Neural progenitor cell (in vitro differentiated cells): ENCODE measurements at regions not wholly inside any gene's neighbourhood (a gene's known extent, or its start where the extent isn't known, plus 50 kb on each side); places are given as distances from the start of the nearest gene placed in this dataset.

Experiments
- DNase-seq: peaks from one replicate; pipeline ENCODE4 v3.0.0-alpha.2; 2016; ENCODE audit warnings: low spot score
- H2AFZ ChIP-seq: fragments of 200-600 bp; sonication (generic); replicated peaks from 2 replicates; pipeline ENCODE4 v1.6.1; 2016; ENCODE audit warnings: antibody characterized with exemption
- H3F3A ChIP-seq: fragments of 200-600 bp; sonication (generic); 2 replicates; pipeline ENCODE4 v1.6.1; 2016; ENCODE audit warnings: antibody characterized with exemption, low read depth
- H3K27ac ChIP-seq: fragments of 200-600 bp; sonication (generic); 2 replicates; pipeline ENCODE4 v1.5.1; 2016; ENCODE audit warnings: mild to moderate bottlenecking
- H3K27me3 ChIP-seq: fragments of 200-600 bp; sonication (generic); 2 replicates; pipeline ENCODE4 v1.6.1; 2016; ENCODE audit warnings: mild to moderate bottlenecking, moderate library complexity
- H3K36me3 ChIP-seq: fragments of 200-600 bp; sonication (generic); 2 replicates; pipeline ENCODE4 v1.5.1; 2016
- H3K4me1 ChIP-seq: fragments of 200-600 bp; sonication (generic); 2 replicates; pipeline ENCODE4 v1.6.1; 2016; ENCODE audit warnings: mixed run types
- H3K4me2 ChIP-seq: fragments of 200-600 bp; sonication (generic); 2 replicates; pipeline ENCODE4 v1.6.1; 2016
- H3K4me3 ChIP-seq: fragments of 200-600 bp; sonication (generic); 2 replicates; pipeline ENCODE4 v1.5.1; 2016
- H3K79me2 ChIP-seq: fragments of 200-600 bp; sonication (generic); 2 replicates; pipeline ENCODE4 v1.6.1; 2016; ENCODE audit warnings: low read depth
- H3K9ac ChIP-seq: fragments of 200-600 bp; sonication (generic); 2 replicates; pipeline ENCODE4 v1.6.1; 2016
- H3K9me3 ChIP-seq: fragments of 200-600 bp; sonication (generic); 2 replicates; pipeline ENCODE4 v1.5.1; 2016; ENCODE audit warnings: low read depth
- H4K20me1 ChIP-seq: fragments of 200-600 bp; sonication (generic); 2 replicates; pipeline ENCODE4 v1.6.1; 2016; ENCODE audit warnings: low read depth
- H3K27ac Mint-ChIP-seq: 3 replicates; pipeline ENCODE4 v1.8.0; 2021; ENCODE audit warnings: mixed read lengths
- H3K27me3 Mint-ChIP-seq: 2 replicates; pipeline ENCODE4 v1.8.0; 2022; ENCODE audit warnings: low read depth, mild to moderate bottlenecking, inconsistent platforms, moderate library complexity, mixed read lengths; ENCODE audit not compliant: insufficient read depth
- H3K36me3 Mint-ChIP-seq: 3 replicates; pipeline ENCODE4 v1.8.0; 2021; ENCODE audit warnings: mixed read lengths
- H3K4me1 Mint-ChIP-seq: 3 replicates; pipeline ENCODE4 v1.8.0; 2021; ENCODE audit warnings: mixed read lengths
- H3K4me3 Mint-ChIP-seq: 3 replicates; pipeline ENCODE4 v1.8.0; 2021; ENCODE audit warnings: mild to moderate bottlenecking, moderate library complexity, mixed read lengths
- H3K9me3 Mint-ChIP-seq: 3 replicates; pipeline ENCODE4 v1.8.0; 2020; ENCODE audit warnings: mixed read lengths
- EZH2 ChIP-seq: fragments of 200-600 bp; sonication (generic); IDR thresholded peaks from 2 replicates; pipeline ENCODE4 v1.6.1; 2017; ENCODE audit warnings: antibody characterized with exemption, mild to moderate bottlenecking, moderate library complexity
- EZH2phosphoT487 ChIP-seq: fragments of 200-600 bp; sonication (generic); IDR thresholded peaks from 2 replicates; pipeline ENCODE4 v1.6.1; 2017; ENCODE audit warnings: antibody characterized with exemption
- TF ChIP-seq, protein P1 (sequence below): fragments of 200-600 bp; sonication (generic); IDR thresholded peaks from 2 replicates; pipeline ENCODE4 v1.5.1; 2017; ENCODE audit warnings: antibody characterized with exemption, mild to moderate bottlenecking

DNA sequence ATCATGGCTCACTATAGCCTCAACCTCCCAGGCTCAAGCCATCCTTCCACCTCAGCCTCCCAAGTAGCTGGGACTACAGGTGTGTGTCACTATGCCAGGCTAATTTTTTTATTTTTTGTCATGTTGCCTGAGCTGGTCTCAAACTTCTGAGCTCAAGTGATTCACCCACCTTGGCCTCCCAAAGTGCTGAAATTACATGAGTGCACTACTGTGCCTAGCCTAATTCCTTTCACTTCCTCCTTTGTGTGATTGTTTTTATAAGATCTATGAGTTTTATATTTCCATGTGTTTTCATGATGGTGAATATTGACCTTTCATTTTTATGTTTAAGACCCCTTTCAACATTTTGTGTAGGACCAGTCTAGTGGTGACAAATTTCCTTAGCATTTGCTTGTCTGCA is 55.2 kb upstream of the IL12B start:
- H3K4me1 ChIP-seq = no peaks in the 10 kb centered on the region
- H2AFZ ChIP-seq = no peak overlapping the region
- TF ChIP-seq, protein P1, sequence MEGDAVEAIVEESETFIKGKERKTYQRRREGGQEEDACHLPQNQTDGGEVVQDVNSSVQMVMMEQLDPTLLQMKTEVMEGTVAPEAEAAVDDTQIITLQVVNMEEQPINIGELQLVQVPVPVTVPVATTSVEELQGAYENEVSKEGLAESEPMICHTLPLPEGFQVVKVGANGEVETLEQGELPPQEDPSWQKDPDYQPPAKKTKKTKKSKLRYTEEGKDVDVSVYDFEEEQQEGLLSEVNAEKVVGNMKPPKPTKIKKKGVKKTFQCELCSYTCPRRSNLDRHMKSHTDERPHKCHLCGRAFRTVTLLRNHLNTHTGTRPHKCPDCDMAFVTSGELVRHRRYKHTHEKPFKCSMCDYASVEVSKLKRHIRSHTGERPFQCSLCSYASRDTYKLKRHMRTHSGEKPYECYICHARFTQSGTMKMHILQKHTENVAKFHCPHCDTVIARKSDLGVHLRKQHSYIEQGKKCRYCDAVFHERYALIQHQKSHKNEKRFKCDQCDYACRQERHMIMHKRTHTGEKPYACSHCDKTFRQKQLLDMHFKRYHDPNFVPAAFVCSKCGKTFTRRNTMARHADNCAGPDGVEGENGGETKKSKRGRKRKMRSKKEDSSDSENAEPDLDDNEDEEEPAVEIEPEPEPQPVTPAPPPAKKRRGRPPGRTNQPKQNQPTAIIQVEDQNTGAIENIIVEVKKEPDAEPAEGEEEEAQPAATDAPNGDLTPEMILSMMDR = no peak
- TF ChIP-seq EZH2phosphoT487 (no peak), EZH2 (no peak)
- no peaks in the 10 kb centered on the region for H3K36me3 ChIP-seq
- no peak for DNase-seq
- no peak overlapping the region for H3K27ac ChIP-seq
- no peaks in the 10 kb centered on the region for H3K36me3 Mint-ChIP-seq
- H3K27me3 Mint-ChIP-seq = peaks cover 5% of the 10 kb centered on the region
- no peak overlapping the region for H3K9ac ChIP-seq
- H3K9me3 ChIP-seq = peaks cover 8% of the 10 kb centered on the region
- no peak overlapping the region for H3K4me3 ChIP-seq
- no peak overlapping the region for H3K4me2 ChIP-seq
- H3K27me3 ChIP-seq = no peaks in the 10 kb centered on the region
- no peaks in the 10 kb centered on the region for H3K79me2 ChIP-seq
- no peaks in the 10 kb centered on the region for H3K4me1 Mint-ChIP-seq
- H3K9me3 Mint-ChIP-seq = peaks cover 44% of the 10 kb centered on the region
- no peaks in the 10 kb centered on the region for H3F3A ChIP-seq
- H4K20me1 ChIP-seq = no peaks in the 10 kb centered on the region
- no peak overlapping the region for H3K27ac Mint-ChIP-seq
- H3K4me3 Mint-ChIP-seq = no peak overlapping the region

DNA sequence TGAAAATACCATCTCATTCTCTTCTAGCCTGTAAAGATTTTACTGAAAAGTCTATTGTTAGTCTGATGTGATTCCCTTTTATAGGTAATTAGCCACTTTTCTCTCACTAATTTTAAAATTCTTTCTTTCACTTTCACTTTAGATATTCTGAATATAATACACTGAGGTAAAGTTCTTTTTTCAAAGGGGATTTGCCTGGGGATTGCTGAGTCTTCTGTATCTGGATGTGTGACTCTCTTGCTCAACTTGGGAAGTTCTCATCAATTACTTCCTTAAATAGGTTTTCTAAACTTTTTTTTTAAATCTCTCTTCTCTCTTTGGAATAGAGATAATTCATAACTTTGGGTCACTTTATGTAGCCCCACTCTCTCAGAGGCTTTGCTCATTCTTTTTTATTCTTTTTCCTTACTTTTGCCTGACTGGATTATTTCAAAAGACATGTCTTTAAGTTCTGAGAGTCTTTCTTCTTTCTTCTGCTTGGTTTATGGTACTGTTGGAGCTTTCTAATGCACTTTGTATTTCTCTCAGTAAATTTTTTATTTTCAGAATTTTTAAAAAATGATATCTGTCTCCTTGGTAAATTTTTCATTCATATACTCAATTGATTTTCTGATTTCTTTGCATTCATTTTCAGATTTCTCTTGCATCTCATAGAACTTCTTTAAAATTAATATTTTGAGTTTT is 55.9 kb upstream of the IL12B start:
- Histone ChIP-seq H3K27ac (no peak overlapping the region), H3K4me1 (no peaks in the 10 kb centered on the region), H2AFZ (no peak overlapping the region), H3K4me3 (no peak overlapping the region), H3K27me3 (no peaks in the 10 kb centered on the region), H4K20me1 (no peaks in the 10 kb centered on the region), H3F3A (no peaks in the 10 kb centered on the region), H3K36me3 (no peaks in the 10 kb centered on the region), H3K9ac (no peak overlapping the region), H3K79me2 (no peaks in the 10 kb centered on the region), H3K9me3 (peaks cover 8% of the 10 kb centered on the region), H3K4me2 (no peak overlapping the region)
- TF ChIP-seq EZH2 (no peak), EZH2phosphoT487 (no peak)
- TF ChIP-seq, protein P1 = no peak
- Mint-ChIP-seq H3K27me3 (peaks cover 5% of the 10 kb centered on the region), H3K27ac (no peak overlapping the region), H3K9me3 (peaks cover 42% of the 10 kb centered on the region), H3K36me3 (no peaks in the 10 kb centered on the region), H3K4me1 (no peaks in the 10 kb centered on the region), H3K4me3 (no peak overlapping the region)
- DNase-seq = no peak

DNA sequence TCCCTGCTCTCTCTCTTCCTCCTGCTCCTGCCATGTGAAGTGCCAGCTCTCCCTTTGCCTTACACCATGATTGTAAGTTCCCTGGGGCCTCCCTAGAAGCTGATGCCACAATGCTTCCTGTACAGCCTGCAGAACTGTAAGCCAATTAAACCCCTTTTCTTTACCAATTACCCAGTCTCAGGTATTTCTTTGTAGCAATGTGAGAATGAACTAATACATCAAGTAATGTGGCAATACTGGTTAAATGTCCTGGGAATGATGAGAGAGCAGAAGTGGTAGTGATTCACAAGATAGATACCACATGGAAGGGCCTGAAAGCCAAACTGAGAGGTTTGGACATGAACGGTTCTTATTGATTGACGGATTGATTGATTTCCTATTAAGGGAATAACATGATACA is 62.6 kb upstream of the IL12B start:
- Histone ChIP-seq H3K9me3 (no peaks in the 10 kb centered on the region), H3K4me3 (no peak overlapping the region), H3K4me2 (no peak overlapping the region), H4K20me1 (no peaks in the 10 kb centered on the region), H3K27ac (no peak overlapping the region), H2AFZ (no peak overlapping the region), H3K9ac (no peak overlapping the region), H3K4me1 (no peaks in the 10 kb centered on the region), H3K79me2 (no peaks in the 10 kb centered on the region), H3F3A (no peaks in the 10 kb centered on the region), H3K36me3 (no peaks in the 10 kb centered on the region), H3K27me3 (no peaks in the 10 kb centered on the region)
- Mint-ChIP-seq H3K4me1 (no peaks in the 10 kb centered on the region), H3K9me3 (peaks cover 2% of the 10 kb centered on the region), H3K27me3 (peaks cover 2% of the 10 kb centered on the region), H3K36me3 (no peaks in the 10 kb centered on the region), H3K4me3 (no peak overlapping the region), H3K27ac (no peak overlapping the region)
- DNase-seq = no peak
- TF ChIP-seq, protein P1 = no peak
- TF ChIP-seq EZH2 = no peak
- TF ChIP-seq EZH2phosphoT487 = no peak
